D721Med (cell line): ENCODE measurements at regions not wholly inside any gene's neighbourhood (a gene's known extent, or its start where the extent isn't known, plus 50 kb on each side); places are given as distances from the start of the nearest gene placed in this dataset.

Experiments
- DNase-seq: peaks from one replicate; pipeline ENCODE4 v3.0.0; 2011; ENCODE audit warnings: low spot score; ENCODE audit not compliant: insufficient read length
- FAIRE-seq: peaks from 2 replicates; lab custom pipeline; 2011; peaks lifted over from hg19 to GRCh38; lab: Jason Lieb, UNC
- CTCF ChIP-seq: IDR thresholded peaks from 2 replicates; pipeline ENCODE4 v1.5.1; 2012; ENCODE audit warnings: mild to moderate bottlenecking, control low read depth; ENCODE audit not compliant: insufficient read depth; ENCODE audit errors: missing control alignments

- no peak for FAIRE-seq
Measured at GRCh38 chr3:170764017-170764416, 106.0 kb downstream of the RPL22L1 start.

GRCh38 chr3:170762064-170762463 lies 107.9 kb downstream of the RPL22L1 start:
- FAIRE-seq = no peak
- no peak for DNase-seq
- no peak for TF ChIP-seq CTCF

More at GRCh38 chr3:170764017-170764416, 106.0 kb downstream of the RPL22L1 start:
- DNase-seq = no peak
- TF ChIP-seq CTCF = no peak

- FAIRE-seq (no peak), DNase-seq (no peak)
- no peak for TF ChIP-seq CTCF
Measured at GRCh38 chr3:170761103-170761502, 108.9 kb downstream of the RPL22L1 start.

- no peak for TF ChIP-seq CTCF
- DNase-seq (no peak), FAIRE-seq (no peak)
Measured at GRCh38 chr3:170760174-170760526, 109.8 kb downstream of the RPL22L1 start.

GRCh38 chr3:170759511-170760173 lies 110.4 kb downstream of the RPL22L1 start:
- no peak for TF ChIP-seq CTCF
- no peak for FAIRE-seq
- DNase-seq = no peak

GRCh38 chr3:170757038-170757437 lies 113.0 kb downstream of the RPL22L1 start:
- no peak for TF ChIP-seq CTCF
- DNase-seq (no peak), FAIRE-seq (no peak)

- no peak for TF ChIP-seq CTCF
- FAIRE-seq = no peak
Measured at GRCh38 chr3:170754311-170754693, 115.7 kb downstream of the RPL22L1 start.

More at GRCh38 chr3:170754311-170754693, 115.7 kb downstream of the RPL22L1 start:
- no peak for DNase-seq
